GM21576 (cell line): ENCODE measurements at regions not wholly inside any gene's neighbourhood (a gene's known extent, or its start where the extent isn't known, plus 50 kb on each side); places are given as distances from the start of the nearest gene placed in this dataset.

Source experiments
- ATAC-seq: cut with Tn5 transposase; IDR thresholded peaks from one replicate; pipeline ENCODE4 v1.9.1; 2021; ENCODE audit warnings: mild to moderate bottlenecking, moderate library complexity; ENCODE audit not compliant: unreplicated experiment

DNA sequence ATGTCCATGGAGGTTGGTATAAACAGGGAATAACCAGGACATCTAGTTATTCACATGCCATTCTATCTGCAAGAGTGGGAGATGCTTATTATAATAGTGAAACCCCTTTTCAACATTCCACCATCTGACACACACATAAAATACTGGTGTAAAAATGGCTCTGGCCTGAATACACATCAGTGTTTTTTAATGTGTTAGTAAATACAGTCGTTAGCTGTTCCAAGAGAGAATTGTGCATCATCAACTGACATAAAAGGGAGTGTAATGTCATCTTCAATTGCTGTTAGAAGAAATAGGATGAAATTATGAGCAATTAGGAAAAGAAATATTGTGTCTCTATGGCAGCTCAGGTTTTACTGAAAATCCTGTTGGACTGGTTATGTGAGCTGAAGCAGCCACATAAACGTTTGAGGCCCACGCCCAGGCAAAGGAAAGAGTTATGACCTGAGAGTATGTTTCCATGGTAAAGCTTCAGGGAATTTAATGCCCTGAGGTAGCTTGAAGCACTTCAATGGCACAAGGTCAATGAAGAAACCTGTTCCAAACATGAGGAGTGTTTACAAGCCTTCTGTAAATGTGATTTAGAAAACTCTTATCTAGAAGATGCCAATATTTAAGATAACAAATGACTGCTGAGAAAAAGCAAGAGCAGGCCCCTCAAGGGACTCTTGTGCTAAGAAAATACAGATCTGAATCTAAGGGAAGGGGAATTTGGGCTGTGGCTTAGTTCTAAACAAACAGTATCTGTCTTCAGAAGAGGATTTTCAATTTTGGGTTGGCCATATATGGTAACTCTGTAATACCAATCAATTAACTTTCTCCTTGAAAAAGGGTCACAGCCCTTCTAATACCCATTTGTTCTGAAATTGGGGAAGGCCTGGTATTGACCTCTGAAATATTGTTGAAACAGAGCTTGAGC is 384.3 kb downstream of the SEC16B start:
- ATAC-seq = no peak

DNA sequence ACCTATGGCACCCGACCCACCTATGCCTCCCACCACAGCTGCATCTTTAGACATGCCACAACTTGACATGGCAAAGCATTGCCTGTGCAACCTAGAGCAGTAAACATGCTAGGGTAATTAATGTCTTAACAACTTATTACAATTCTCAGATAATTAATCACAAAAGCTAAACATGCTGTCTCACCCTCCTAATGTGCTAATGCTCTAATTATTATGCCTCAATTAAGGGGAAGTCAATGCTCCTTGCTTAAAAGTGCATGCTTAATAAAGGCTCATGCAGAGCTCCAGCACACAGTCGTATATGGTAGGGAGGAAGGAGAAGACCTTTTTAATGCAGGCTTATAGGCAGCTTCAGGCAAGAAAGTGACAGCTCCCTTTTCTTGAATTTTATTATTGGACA is 396.0 kb downstream of the SEC16B start:
- ATAC-seq = no peak

DNA sequence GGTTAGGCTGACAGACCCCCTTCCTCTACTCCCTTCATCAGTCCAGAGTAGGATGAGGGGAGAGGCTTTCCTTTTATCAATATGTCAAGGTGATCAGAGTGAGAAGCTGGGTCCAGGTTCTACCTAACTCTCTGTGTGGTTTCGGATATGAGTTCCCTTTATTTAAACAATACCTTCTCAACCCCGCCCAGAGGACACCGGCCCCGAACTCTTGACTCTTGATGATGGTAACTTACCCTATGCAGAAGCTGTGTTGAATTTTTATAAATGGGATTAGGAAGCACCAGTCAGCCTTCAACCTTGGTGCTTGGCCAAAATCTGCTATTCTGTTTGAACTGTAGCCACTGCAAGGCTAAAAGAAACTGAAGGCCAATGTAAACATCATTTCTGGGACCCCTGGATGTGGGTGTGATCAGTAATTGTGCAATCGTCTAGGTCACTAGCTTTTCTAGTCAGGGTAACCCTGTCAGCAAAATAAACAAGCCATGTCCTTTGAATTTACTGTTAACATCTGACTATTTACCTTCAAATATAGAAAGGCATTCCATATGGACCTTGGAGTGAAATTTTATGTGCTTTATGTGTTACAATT is 398.3 kb downstream of the SEC16B start:
- no peak for ATAC-seq

DNA sequence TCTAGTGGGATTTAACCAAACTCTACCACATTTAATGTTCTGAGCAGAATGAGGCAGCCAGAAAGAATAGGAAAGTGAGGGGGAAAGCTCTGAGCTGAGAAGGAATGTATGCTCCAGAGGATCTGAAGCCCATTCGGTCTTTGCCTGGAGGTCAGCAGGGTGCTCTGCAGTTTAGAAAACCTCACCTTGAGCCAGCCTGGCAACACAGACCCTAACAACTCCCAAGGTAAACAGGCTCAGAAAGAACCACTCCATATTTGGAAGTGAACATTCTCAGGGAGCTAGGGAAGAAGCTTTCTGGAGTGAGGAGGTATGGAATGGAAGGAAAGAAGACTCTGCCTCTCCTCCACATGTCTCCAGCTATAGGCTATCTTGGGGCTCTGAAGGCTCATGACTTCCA is 398.8 kb downstream of the SEC16B start:
- no peak for ATAC-seq

DNA sequence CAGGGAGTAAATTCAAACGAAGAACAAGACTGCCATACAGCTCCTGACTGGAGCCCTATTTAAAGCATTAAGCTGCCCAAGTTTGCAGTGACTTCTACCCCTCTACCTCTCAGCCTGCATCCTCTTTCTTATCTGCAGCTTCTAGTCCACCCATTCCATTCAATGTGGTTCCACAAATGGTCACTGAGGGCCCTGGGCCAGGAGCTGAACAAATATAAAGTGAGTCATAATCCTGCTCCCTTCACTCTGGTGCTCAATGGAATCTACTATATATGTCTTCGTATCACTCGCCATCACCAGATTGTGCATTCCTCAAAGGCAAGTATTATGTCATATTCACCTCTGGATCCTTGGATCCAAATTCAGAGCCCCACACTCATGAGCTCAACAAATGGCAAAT is 398.7 kb downstream of the BRINP2 start:
- no peak for ATAC-seq

DNA sequence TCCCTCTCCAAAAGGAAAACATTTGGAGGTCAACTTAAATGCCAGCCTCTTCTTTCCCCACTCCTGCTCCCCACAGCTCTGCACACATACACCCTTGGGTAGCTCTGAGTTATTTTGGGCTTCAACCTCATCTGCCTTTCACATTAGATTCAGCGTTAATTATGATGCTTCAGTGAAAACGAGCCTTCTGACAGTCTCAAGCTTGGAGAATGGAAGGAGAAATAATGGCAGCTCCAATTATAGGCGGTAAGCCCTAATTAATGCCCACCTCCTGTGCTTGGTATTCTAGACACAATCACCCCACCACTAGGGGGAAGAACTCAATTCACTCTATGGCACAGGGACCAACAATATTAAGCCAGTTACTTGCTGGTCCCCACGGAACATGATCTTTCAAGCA is 397.9 kb downstream of the BRINP2 start:
- no peak for ATAC-seq

DNA sequence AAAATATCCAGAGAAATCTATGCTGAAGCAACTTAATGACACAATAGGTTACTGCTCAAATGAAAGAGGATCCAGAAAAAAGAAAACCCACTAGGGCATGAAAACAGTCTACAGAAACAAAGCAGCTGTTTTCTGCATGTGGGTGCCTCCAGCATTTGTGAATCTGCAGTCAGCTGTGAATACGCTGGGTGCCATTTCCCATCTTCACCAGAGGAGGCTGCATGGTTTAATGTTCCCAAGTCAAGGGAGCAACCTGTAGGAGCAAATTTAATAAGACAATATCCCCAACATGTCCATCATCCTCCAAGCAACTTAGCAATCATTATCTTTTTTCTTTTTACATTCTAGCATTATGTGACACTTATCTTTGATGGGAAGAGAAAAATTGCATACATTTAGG is 396.6 kb downstream of the BRINP2 start:
- no peak for ATAC-seq

DNA sequence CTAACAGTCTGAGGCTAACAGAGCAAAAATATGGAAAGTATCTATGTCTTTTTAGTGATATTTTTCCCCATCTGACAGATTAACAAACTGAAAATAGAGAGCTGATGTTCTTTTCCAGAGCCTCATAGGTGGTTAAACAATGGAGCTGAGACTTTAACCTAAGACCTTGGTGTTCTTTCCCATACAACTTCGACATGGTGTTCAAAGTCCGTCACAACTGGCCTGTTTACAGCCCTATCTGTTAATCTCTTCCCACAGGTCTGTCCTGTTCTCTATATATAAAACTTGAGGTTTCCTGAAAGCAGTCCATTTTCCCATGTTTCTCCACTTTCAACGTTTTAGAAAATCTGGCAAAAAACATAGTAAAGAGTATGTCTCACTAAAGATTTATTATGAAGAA is 395.7 kb downstream of the BRINP2 start:
- no peak for ATAC-seq

DNA sequence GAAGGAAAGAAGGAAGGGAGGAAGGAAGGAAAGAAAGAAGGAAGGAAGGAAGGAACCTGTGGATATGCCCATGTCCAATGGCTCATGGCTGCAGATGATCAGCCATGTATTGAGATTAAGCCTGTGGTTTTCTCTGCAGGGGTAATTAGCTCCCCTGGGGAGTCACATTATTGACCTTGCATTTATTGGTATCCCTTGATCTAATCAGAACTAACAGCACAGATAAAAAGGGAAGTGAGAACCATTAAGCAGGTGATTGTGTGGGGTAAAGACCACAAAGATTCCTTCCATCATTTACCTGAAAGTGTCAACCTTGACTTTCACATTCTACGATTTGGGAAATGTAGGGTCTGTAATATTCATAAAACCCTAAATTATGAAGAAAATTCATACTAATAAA is 390.7 kb downstream of the BRINP2 start:
- ATAC-seq = no peak

DNA sequence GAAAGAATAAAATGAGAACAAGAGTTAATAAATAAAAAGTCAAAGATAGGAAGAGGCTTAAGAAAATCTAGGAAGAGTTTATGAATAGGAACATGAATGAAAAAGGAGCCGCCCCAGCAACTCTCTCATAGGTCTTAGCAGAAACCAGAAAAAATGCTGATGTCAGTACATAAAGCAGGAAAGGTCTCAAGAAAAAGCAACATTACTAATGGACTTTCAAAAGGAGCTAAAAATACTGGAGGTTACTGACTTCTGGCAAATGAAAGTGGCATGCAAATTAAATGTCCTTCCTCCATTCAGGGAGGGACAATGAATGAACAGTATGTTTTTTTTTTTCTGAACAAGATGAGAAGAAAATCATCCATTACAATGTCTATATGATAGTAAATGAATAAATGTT is 387.6 kb downstream of the BRINP2 start:
- ATAC-seq = no peak

DNA sequence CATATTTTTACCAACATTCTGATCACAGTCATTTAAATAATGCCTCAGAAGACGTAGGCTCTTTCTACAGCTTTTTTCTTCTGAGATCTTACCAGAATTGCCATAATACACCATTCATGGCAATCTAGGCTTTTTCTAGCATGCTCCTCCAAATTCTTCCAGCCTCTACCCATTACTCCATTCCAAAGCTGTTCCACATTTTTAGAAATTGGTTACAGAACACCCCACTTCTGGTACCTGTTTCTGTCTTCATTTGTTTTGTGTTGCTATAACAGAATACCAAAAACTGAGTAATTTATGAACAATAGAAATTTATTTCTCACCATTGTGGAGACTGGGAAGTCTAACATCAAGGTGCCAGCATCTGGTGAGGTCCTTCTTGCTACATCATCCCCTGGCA is 385.4 kb downstream of the BRINP2 start:
- no peak for ATAC-seq

DNA sequence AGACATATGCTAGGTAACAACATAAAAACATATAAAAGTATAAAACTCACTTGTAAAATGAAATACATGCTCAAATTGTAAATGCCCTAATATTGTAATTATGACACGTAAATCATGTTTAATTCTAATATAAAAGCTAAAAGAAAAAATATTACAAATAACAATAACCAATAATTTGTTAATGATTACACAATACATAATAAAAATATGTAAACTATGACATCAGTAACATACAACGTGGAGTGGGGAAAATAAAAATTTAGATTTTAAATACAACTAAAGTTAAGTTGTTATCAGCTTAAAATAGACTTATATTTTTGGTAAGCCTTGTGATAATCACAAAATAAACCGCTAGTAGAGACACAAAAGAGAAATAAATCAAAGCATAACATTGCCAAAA is 376.4 kb downstream of the BRINP2 start:
- no peak for ATAC-seq

DNA sequence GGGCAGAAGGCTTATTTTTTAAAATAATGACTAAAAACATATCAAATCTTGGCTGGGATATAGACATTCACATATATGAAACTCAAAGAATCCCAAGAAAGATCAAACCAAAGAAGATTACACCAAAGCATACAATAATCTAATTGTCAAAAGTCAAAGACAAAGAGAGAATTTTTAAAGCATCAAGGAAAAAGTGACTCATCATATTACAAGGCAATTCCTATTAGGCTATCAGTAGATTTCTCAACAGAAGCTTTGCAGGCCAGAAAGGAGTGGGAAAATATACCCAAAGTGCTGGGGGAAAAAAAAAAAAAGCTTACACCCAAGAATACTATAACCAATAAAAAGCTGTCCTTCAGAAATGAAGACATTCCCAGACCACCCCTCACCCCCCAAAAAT is 375.6 kb downstream of the BRINP2 start:
- no peak for ATAC-seq

DNA sequence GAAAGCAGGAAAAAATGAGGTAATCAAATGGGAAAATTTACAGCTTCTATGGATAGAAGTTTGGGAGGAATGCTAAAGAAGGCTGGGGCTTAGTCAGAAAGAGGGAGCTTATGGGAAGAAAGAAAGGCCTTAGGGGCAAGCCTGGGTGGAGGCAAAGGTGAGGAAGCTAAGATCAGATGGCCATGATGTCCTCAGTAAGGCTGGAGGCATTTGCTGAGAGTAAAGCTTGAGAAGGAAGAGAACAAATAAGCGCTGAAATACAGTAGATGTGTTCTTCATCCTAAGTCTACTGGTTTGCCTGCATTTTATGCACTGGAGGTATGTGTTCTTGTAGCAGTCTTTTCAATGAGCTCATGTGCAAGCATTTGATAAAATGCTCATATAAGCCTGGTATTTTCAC is 355.4 kb downstream of the BRINP2 start:
- ATAC-seq = no peak

DNA sequence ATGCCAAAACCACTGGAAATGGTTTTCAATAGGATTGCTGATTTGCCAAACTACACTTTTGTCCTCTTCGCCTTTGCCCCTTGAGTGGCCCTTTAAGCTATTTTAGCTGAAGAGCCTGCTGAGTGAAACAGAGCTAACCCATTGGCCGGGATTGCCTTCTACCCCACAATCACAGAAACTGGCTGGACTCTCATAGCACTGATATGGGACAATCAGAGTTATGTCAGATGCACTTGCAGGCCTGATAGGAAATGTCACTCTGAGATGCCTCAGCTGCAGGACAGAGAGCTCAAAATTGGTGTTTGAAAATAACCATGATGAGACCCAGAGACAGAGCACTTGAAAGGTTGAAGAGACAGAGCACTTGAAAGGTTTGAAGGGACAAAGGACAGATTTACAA is 354.4 kb downstream of the BRINP2 start:
- ATAC-seq = no peak

DNA sequence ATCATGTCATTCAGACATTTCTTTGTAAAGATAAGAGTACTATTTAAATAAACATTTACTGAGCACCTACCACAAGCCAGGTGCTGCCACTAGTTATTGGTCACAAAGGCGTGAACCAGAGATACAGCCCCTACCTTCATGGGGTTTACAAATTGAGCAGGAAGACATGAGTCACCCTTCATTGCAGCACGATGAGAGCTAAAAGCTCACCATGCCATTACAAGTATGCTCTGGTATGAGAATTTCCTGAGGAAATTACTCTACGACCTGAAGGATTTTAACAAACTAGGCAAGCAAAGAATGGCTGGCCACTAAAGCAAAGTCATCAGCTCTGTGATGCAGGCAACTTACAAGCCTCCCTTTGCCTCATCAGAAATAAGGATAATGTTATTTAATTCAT is 346.8 kb downstream of the BRINP2 start:
- no peak for ATAC-seq

DNA sequence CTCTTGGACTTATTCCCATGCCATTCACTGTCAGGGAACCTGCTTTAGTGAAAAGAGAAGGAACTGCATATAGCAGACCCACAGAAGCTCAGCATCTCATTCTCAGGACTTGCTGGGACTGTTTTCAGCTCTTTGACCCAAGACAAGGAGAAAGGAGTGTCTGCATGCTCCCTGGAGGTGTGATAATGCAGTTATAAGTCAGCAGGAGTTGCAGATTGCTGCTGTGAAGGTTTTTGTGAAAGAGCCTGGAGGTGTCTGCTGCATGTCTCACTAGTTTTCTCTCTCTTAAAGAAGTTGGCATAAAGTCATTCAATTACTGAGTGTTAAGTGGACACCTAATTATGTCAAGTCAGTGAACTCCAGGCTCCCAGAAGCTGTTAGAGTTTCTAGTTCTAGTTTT is 343.4 kb downstream of the BRINP2 start:
- no peak for ATAC-seq

DNA sequence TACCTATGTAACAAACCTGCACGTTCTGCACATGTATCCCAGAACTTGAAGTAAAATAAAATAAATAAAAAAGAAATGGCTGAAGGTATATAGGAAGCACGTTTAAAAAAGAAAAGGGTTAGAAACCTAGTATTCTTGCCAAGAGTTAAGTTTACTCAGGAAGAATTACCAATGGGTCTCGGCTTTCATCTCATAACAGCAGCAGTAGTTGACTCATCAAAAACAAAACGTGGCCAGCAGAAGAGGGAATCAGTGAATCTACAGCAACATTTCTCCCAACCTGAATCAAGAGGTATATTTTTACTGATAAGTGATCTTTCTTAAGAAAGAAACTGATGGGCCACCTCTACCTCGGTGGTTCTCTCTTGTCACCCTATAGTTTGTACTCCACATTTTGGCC is 340.3 kb downstream of the BRINP2 start:
- no peak for ATAC-seq

DNA sequence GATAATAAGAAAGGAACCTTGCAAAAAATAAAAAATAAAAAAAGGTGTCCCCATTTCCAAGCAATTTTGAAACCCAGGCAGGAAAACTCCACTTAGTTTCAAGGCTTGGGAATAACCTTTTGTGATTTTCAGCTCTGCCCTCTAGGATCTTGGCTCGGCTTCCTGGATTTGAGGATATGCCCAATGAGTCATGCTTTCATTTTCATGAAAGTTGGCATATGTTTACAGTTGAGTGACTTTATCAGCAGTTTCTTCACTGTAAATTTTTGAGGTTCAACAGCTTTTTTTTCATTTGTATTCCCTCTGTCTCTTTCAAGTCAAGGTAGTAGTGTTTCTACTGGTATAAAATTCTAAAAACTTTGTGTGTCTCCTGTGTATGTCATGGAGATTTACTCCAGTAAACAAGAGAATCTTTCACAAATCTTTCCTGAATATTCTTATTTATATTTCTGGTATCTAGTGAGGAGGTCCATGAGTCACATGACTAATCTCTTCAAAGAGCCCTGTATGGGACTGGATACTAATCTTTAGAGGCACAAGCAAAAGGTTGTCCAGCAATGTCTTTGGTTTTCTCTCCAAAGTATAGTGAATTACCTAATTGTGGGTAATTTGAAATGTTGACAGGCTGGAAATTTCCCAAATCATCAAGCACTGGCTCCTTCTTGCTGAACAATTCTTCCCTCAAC is 335.3 kb downstream of the BRINP2 start:
- no peak for ATAC-seq

DNA sequence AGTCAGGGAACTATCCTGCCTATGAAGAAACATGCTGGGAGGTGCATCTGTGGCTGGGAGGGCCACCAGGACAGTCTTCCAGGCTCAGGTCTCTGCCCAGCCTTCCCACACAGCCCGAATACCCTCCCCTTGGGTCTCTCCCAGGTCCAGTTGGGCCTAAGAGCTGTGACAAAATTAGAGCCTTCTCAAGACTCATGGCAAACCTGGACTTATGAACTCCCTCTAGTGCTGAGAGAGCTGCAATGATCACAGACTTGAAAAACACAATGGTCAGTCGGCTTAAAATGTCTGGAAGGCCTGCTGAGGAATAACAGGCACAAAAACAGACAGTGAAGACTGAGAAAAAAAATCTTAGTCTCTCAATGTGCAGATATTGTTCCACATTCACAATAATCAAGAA is 325.1 kb downstream of the BRINP2 start:
- ATAC-seq = no peak

DNA sequence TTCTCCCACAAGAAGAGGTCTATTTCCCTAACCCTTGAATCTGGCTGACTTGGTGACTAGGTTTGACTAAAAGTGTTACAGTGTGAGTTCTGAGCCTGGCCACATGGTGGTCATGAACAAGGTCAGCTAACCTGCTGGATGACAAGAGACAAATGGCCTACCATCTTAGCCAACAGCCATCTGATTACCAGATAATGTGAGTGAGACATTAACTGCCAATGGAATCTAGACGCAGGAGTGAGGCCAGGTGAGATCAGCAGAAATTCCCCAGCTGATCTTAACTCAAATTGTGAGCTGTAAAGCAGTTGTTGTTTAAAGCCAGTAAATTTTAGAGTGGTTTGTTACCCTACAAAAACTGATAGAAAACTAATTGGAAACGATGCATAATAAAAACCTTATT is 320.0 kb downstream of the BRINP2 start:
- ATAC-seq = no peak

DNA sequence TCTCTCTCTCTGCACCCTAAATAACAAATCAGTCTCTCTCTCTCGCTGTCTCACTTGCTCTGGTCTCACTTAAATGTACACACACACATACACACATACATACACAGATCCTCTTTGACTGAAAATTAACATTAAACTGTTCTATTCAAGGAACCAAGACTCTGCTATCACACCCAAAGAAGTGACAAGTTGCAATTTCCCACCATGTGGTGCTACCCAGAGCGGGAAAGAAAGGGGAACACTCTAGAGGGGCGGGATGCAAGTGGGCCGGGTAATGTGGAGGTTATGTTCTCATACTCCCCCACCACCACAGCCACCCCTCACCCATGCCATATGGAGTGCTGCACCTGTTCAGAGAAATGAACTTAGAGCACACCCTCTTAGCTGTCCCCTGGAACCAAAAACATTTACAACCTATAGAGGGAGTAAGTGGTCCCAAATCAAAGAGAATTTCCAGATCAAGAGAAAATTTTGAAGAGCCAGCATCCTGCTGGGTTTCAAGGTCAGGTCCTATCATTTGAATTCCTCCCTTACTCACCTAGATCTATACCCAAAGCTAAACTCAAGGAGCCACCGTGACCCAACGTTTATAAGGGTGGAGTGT is 319.4 kb downstream of the BRINP2 start:
- no peak for ATAC-seq
